Smooth muscle cell (in vitro differentiated cells): ENCODE measurements at regions not wholly inside any gene's neighbourhood (a gene's known extent, or its start where the extent isn't known, plus 50 kb on each side); places are given as distances from the start of the nearest gene placed in this dataset.

Experiments
- DNase-seq: peaks from one replicate; lab custom pipeline; 2025; ENCODE audit not compliant: unreplicated experiment; lab: John Stamatoyannopoulos, UW
- H2AFZ ChIP-seq: fragments of 200-600 bp; sonication (generic); 2 replicates; pipeline ENCODE4 v1.6.0; 2016; ENCODE audit warnings: antibody characterized with exemption, low read depth, mild to moderate bottlenecking
- H3F3A ChIP-seq: fragments of 200-600 bp; sonication (generic); 2 replicates; pipeline ENCODE4 v1.6.0; 2017; ENCODE audit warnings: antibody characterized with exemption, low read depth
- H3K27ac ChIP-seq: fragments of 200-600 bp; sonication (generic); 2 replicates; pipeline ENCODE4 v1.5.1; 2016; ENCODE audit warnings: low read depth, mild to moderate bottlenecking
- H3K27me3 ChIP-seq: fragments of 200-600 bp; sonication (generic); 2 replicates; pipeline ENCODE4 v1.6.1; 2016; ENCODE audit warnings: low read depth, mild to moderate bottlenecking
- H3K36me3 ChIP-seq: fragments of 200-600 bp; sonication (generic); 2 replicates; pipeline ENCODE4 v1.5.1; 2016; ENCODE audit warnings: low read depth
- H3K4me1 ChIP-seq: fragments of 200-600 bp; sonication (generic); 2 replicates; pipeline ENCODE4 v1.5.1; 2016; ENCODE audit warnings: low read depth
- H3K4me2 ChIP-seq: fragments of 200-600 bp; sonication (generic); 2 replicates; pipeline ENCODE4 v1.6.0; 2016; ENCODE audit warnings: mild to moderate bottlenecking
- H3K4me3 ChIP-seq: fragments of 200-600 bp; sonication (generic); 2 replicates; pipeline ENCODE4 v1.5.1; 2016; ENCODE audit warnings: mild to moderate bottlenecking
- H3K79me2 ChIP-seq: fragments of 200-600 bp; sonication (generic); 2 replicates; pipeline ENCODE4 v1.6.0; 2016; ENCODE audit warnings: low read depth, mild to moderate bottlenecking
- H3K9ac ChIP-seq: fragments of 200-600 bp; sonication (generic); 2 replicates; pipeline ENCODE4 v1.6.0; 2016; ENCODE audit warnings: low read depth
- H3K9me3 ChIP-seq: fragments of 200-600 bp; sonication (generic); replicated peaks from 2 replicates; pipeline ENCODE4 v1.5.1; 2016; ENCODE audit warnings: low read depth
- H4K20me1 ChIP-seq: fragments of 200-600 bp; sonication (generic); 2 replicates; pipeline ENCODE4 v1.6.0; 2016; ENCODE audit warnings: low read depth
- WGBS: methylation state at CpG from one replicate; pipeline ENCODE4 v1.1.7; 2016; ENCODE audit warnings: low lambda C conversion rate; 5-methylcytosine and 5-hydroxymethylcytosine counted together
- TF ChIP-seq, protein P1 (sequence below): fragments of 200-600 bp; sonication (generic); IDR thresholded peaks from 2 replicates; pipeline ENCODE4 v1.5.1; 2017; ENCODE audit warnings: borderline replicate concordance, mild to moderate bottlenecking, antibody characterized with exemption; ENCODE audit not compliant: insufficient read depth, poor library complexity, severe bottlenecking

DNA sequence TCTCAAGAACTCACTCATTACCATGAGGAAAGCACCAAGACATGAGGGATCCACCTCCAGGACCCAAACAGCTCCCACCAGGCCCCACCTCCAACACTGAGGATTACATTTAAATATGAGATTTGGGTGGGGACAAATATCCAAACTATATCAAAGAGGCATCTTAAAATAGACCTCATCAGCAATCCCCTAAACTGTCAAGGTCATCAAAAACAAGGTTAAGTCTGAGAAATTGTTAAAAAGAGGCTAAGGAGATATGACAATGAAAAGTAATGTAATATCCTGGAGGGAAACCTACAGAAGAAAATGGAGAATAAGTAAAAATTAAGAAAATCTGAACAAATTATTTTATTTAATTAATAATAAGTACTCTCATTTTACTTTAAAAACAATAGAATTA, 922.3 kb downstream of the HACE1 start:
- H3F3A ChIP-seq, result no peaks in the 10 kb centered on the region
- no peaks in the 10 kb centered on the region for H3K36me3 ChIP-seq
- H3K4me3 ChIP-seq, result no peak overlapping the region
- no peaks in the 10 kb centered on the region for H4K20me1 ChIP-seq
- TF ChIP-seq, protein P1, sequence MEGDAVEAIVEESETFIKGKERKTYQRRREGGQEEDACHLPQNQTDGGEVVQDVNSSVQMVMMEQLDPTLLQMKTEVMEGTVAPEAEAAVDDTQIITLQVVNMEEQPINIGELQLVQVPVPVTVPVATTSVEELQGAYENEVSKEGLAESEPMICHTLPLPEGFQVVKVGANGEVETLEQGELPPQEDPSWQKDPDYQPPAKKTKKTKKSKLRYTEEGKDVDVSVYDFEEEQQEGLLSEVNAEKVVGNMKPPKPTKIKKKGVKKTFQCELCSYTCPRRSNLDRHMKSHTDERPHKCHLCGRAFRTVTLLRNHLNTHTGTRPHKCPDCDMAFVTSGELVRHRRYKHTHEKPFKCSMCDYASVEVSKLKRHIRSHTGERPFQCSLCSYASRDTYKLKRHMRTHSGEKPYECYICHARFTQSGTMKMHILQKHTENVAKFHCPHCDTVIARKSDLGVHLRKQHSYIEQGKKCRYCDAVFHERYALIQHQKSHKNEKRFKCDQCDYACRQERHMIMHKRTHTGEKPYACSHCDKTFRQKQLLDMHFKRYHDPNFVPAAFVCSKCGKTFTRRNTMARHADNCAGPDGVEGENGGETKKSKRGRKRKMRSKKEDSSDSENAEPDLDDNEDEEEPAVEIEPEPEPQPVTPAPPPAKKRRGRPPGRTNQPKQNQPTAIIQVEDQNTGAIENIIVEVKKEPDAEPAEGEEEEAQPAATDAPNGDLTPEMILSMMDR, result no peak
- no peak overlapping the region for H2AFZ ChIP-seq
- no peak for DNase-seq
- no peaks in the 10 kb centered on the region for H3K27me3 ChIP-seq
- H3K79me2 ChIP-seq, result no peaks in the 10 kb centered on the region
- no peak overlapping the region for H3K27ac ChIP-seq
- H3K9ac ChIP-seq, result no peak overlapping the region
- H3K4me2 ChIP-seq, result no peak overlapping the region
- H3K4me1 ChIP-seq, result no peaks in the 10 kb centered on the region
- H3K9me3 ChIP-seq, result no peaks in the 10 kb centered on the region

DNA sequence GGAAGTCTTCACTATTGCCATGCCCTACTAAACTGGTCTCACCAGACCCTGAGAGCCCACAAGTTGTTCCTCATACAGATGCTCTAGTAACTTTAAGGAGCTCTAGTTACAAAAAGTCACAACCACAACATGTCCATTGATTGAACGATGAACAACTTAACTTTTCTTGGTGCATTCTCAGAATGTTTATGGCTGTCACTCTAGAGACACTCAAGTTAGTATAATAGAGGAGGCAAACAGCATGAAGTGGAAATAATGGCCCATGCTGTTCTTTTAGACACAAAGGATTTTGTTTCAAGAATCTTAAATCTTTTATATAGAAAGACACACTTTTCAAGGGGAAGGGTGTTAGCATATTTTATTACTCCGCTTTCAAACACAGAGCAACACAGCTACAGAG, 934.4 kb downstream of the HACE1 start:
- Histone ChIP-seq H3K36me3 (no peaks in the 10 kb centered on the region), H3K27me3 (no peaks in the 10 kb centered on the region), H3K9ac (no peak overlapping the region), H2AFZ (no peak overlapping the region), H3K79me2 (no peaks in the 10 kb centered on the region), H3F3A (no peaks in the 10 kb centered on the region), H3K4me1 (no peaks in the 10 kb centered on the region), H3K9me3 (no peaks in the 10 kb centered on the region), H3K4me3 (no peak overlapping the region), H3K27ac (no peak overlapping the region), H4K20me1 (no peaks in the 10 kb centered on the region), H3K4me2 (no peak overlapping the region)
- TF ChIP-seq, protein P1, result no peak
- no peak for DNase-seq
- 93% methylated on average over 2 of the region's 2 CpGs for WGBS

DNA sequence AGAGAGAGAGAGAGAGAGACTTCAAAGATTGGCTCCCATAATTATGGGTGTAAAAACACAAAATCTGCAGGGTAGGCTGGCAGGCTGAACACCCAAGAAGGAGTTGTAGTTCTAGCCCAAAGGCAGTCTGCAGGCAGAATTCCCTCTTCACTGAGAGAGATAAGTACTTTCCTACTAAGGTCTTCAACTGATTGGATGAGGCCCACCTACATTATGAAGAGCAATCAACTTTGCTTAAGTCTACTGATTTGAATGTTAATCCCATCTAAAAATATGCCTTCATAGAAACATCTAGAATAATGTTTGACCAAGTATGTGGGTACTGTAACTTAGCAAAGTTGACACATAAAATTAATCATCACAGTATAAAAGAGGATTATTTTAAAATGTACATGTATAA, 949.7 kb downstream of the HACE1 start:
- Histone ChIP-seq H3K4me1 (no peaks in the 10 kb centered on the region), H2AFZ (no peak overlapping the region), H3K9me3 (no peaks in the 10 kb centered on the region), H3K4me2 (no peak overlapping the region), H3K79me2 (no peaks in the 10 kb centered on the region), H3K36me3 (no peaks in the 10 kb centered on the region), H3K4me3 (no peak overlapping the region), H3K27ac (no peak overlapping the region), H3F3A (no peaks in the 10 kb centered on the region), H4K20me1 (no peaks in the 10 kb centered on the region), H3K27me3 (no peaks in the 10 kb centered on the region), H3K9ac (no peak overlapping the region)
- DNase-seq, result no peak
- TF ChIP-seq, protein P1, result no peak

DNA sequence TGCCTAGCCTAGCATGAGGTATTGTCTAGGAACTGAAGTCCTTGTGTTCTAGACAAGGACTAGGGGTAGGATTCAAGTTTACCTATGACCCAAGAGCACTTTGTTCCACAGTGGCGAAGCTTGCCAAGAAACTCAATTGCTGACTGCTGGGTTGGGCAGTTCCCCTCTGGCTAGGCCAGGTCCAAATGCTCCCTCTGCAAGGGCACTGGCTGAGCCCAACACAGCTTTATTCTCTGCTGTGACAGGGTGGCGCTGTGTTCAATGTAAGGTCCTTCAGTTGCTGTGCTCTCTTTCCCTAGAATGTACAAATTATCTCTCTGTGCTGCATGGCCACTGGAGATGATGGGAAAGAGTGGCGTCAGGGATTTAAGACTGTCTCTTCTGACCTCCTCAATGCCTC, 950.8 kb downstream of the HACE1 start:
- no peaks in the 10 kb centered on the region for H3K36me3 ChIP-seq
- H3K9ac ChIP-seq, result no peak overlapping the region
- H2AFZ ChIP-seq, result no peak overlapping the region
- 85% methylated on average over 3 of the region's 3 CpGs for WGBS
- TF ChIP-seq, protein P1, result no peak
- H3K9me3 ChIP-seq, result no peaks in the 10 kb centered on the region
- no peaks in the 10 kb centered on the region for H3K27me3 ChIP-seq
- no peak overlapping the region for H3K4me3 ChIP-seq
- H3F3A ChIP-seq, result no peaks in the 10 kb centered on the region
- no peak overlapping the region for H3K27ac ChIP-seq
- H4K20me1 ChIP-seq, result no peaks in the 10 kb centered on the region
- H3K4me2 ChIP-seq, result no peak overlapping the region
- DNase-seq, result no peak
- H3K4me1 ChIP-seq, result no peaks in the 10 kb centered on the region
- no peaks in the 10 kb centered on the region for H3K79me2 ChIP-seq
